Endodermal cell (in vitro differentiated cells): ENCODE measurements at regions not wholly inside any gene's neighbourhood (a gene's known extent, or its start where the extent isn't known, plus 50 kb on each side); places are given as distances from the start of the nearest gene placed in this dataset.

Experiments used
- DNase-seq: peaks from one replicate; pipeline ENCODE4 v3.0.0-alpha.2; 2017
- H3K27ac ChIP-seq: 2 replicates; pipeline ENCODE4 v1.5.1; 2013; ENCODE audit warnings: mild to moderate bottlenecking, low read depth, low read length, moderate library complexity
- H3K27me3 ChIP-seq: 2 replicates; pipeline ENCODE4 v1.6.1; 2013; ENCODE audit warnings: mild to moderate bottlenecking, low read length, moderate library complexity; ENCODE audit not compliant: insufficient read depth, control insufficient read depth, poor library complexity, severe bottlenecking
- H3K36me3 ChIP-seq: 2 replicates; pipeline ENCODE4 v1.7.0; 2013; ENCODE audit warnings: mild to moderate bottlenecking, low read length, moderate library complexity; ENCODE audit not compliant: control insufficient read depth, insufficient read depth
- H3K4me1 ChIP-seq: one replicate; pipeline ENCODE4 v1.7.0; 2013; ENCODE audit warnings: low read length; ENCODE audit not compliant: control insufficient read depth, insufficient read depth
- H3K4me3 ChIP-seq: 2 replicates; pipeline ENCODE4 v1.5.1; 2013; ENCODE audit warnings: mild to moderate bottlenecking, low read length, moderate library complexity
- H3K9ac ChIP-seq: 2 replicates; pipeline ENCODE4 v1.6.1; 2013; ENCODE audit warnings: mild to moderate bottlenecking, low read length, moderate library complexity; ENCODE audit not compliant: poor library complexity, severe bottlenecking; ENCODE audit errors: extremely low read depth
- H3K9me3 ChIP-seq: 2 replicates; pipeline ENCODE4 v1.6.1; 2013; ENCODE audit warnings: mild to moderate bottlenecking, low read length, moderate library complexity; ENCODE audit not compliant: control insufficient read depth
- H3K27ac Mint-ChIP-seq: 2 replicates; pipeline ENCODE4 v1.8.0; 2020; ENCODE audit warnings: mixed read lengths
- H3K27me3 Mint-ChIP-seq: 2 replicates; pipeline ENCODE4 v1.8.0; 2021; ENCODE audit warnings: mild to moderate bottlenecking, mixed read lengths; ENCODE audit not compliant: insufficient read depth
- H3K36me3 Mint-ChIP-seq: 2 replicates; pipeline ENCODE4 v1.8.0; 2020; ENCODE audit warnings: low read depth, mixed read lengths
- H3K4me1 Mint-ChIP-seq: 2 replicates; pipeline ENCODE4 v1.8.0; 2020; ENCODE audit warnings: mixed read lengths
- H3K4me3 Mint-ChIP-seq: 2 replicates; pipeline ENCODE4 v1.8.0; 2020; ENCODE audit warnings: mild to moderate bottlenecking, moderate library complexity, mixed read lengths
- H3K9me3 Mint-ChIP-seq: 2 replicates; pipeline ENCODE4 v1.8.0; 2020; ENCODE audit warnings: mild to moderate bottlenecking, mixed read lengths
- WGBS, 2 experiments: methylation state at CpG; one replicate each; pipeline versions ENCODE4 v1.1.5 to v1.1.7; 2013; ENCODE audit warnings: missing lambda C conversion rate in 2 of 2, mixed read lengths in 1 of 2; ENCODE audit not compliant: insufficient coverage in 1 of 2, insufficient read length in 1 of 2; 5-methylcytosine and 5-hydroxymethylcytosine counted together
- TF ChIP-seq, protein P1 (sequence below): fragments of 200-600 bp; sonication (generic); conservative IDR thresholded peaks from 2 replicates; pipeline ENCODE4 v1.5.0; 2021; ENCODE audit warnings: antibody characterized with exemption, mild to moderate bottlenecking

GRCh38 chr10:57977262-57977661 is 290.4 kb downstream of the IPMK start:
- Mint-ChIP-seq H3K27me3 (no peaks in the 10 kb centered on the region), H3K4me3 (no peak overlapping the region), H3K9me3 (peaks cover 5% of the 10 kb centered on the region), H3K27ac (no peak overlapping the region), H3K36me3 (no peaks in the 10 kb centered on the region), H3K4me1 (peaks cover 2% of the 10 kb centered on the region)
- Histone ChIP-seq H3K4me3 (no peak overlapping the region), H3K9ac (no peak overlapping the region), H3K36me3 (no peaks in the 10 kb centered on the region), H3K4me1 (no peaks in the 10 kb centered on the region), H3K9me3 (no peaks in the 10 kb centered on the region), H3K27me3 (no peaks in the 10 kb centered on the region), H3K27ac (no peak overlapping the region)
- TF ChIP-seq, protein P1, sequence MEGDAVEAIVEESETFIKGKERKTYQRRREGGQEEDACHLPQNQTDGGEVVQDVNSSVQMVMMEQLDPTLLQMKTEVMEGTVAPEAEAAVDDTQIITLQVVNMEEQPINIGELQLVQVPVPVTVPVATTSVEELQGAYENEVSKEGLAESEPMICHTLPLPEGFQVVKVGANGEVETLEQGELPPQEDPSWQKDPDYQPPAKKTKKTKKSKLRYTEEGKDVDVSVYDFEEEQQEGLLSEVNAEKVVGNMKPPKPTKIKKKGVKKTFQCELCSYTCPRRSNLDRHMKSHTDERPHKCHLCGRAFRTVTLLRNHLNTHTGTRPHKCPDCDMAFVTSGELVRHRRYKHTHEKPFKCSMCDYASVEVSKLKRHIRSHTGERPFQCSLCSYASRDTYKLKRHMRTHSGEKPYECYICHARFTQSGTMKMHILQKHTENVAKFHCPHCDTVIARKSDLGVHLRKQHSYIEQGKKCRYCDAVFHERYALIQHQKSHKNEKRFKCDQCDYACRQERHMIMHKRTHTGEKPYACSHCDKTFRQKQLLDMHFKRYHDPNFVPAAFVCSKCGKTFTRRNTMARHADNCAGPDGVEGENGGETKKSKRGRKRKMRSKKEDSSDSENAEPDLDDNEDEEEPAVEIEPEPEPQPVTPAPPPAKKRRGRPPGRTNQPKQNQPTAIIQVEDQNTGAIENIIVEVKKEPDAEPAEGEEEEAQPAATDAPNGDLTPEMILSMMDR: no peak
- no peak for DNase-seq
- 80% methylated on average over 1 of the region's 1 CpG; no CpG with 5 or more reads in 1 of the 2 experiments for WGBS, 2 experiments

GRCh38 chr10:57973451-57973850 is 294.2 kb downstream of the IPMK start:
- H3K27ac ChIP-seq: no peak overlapping the region
- H3K4me1 ChIP-seq: no peaks in the 10 kb centered on the region
- Mint-ChIP-seq H3K27ac (no peak overlapping the region), H3K4me1 (peaks cover 2% of the 10 kb centered on the region), H3K4me3 (no peak overlapping the region), H3K36me3 (no peaks in the 10 kb centered on the region), H3K9me3 (peaks cover 5% of the 10 kb centered on the region), H3K27me3 (no peaks in the 10 kb centered on the region)
- no peaks in the 10 kb centered on the region for H3K9me3 ChIP-seq
- no peaks in the 10 kb centered on the region for H3K27me3 ChIP-seq
- no peak overlapping the region for H3K4me3 ChIP-seq
- TF ChIP-seq, protein P1: no peak
- WGBS, 2 experiments: 60 to 80% methylated on average over 1 of the region's 1 CpG
- H3K36me3 ChIP-seq: no peaks in the 10 kb centered on the region
- H3K9ac ChIP-seq: no peak overlapping the region
- no peak for DNase-seq

GRCh38 chr10:57972783-57973182 is 294.9 kb downstream of the IPMK start:
- H3K27me3 ChIP-seq: no peaks in the 10 kb centered on the region
- peaks cover 5% of the 10 kb centered on the region for H3K9me3 Mint-ChIP-seq
- H3K4me1 Mint-ChIP-seq: peaks cover 2% of the 10 kb centered on the region
- no peak for DNase-seq
- TF ChIP-seq, protein P1: no peak
- no peak overlapping the region for H3K4me3 Mint-ChIP-seq
- no peak overlapping the region for H3K27ac ChIP-seq
- no peaks in the 10 kb centered on the region for H3K36me3 Mint-ChIP-seq
- H3K27me3 Mint-ChIP-seq: no peaks in the 10 kb centered on the region
- H3K36me3 ChIP-seq: no peaks in the 10 kb centered on the region
- no peak overlapping the region for H3K27ac Mint-ChIP-seq
- H3K9ac ChIP-seq: no peak overlapping the region
- H3K4me1 ChIP-seq: no peaks in the 10 kb centered on the region
- H3K4me3 ChIP-seq: no peak overlapping the region
- 100% methylated on average over 1 to 2 of the region's 2 CpGs for WGBS, 2 experiments
- H3K9me3 ChIP-seq: no peaks in the 10 kb centered on the region
